Erythroblast (primary cell): ENCODE measurements at regions not wholly inside any gene's neighbourhood (a gene's known extent, or its start where the extent isn't known, plus 50 kb on each side); places are given as distances from the start of the nearest gene placed in this dataset.
"Not testable (repeated sequence)": the region's sequence is repeated elsewhere in the genome, so short reads cannot be mapped to it uniquely, and the experiment has no call there.

Experiments
- DNase-seq, 2 experiments: peaks; one replicate each; lab custom pipeline; 2025; lab: John Stamatoyannopoulos, UW
- GATA1 ChIP-seq: IDR thresholded peaks from 2 replicates; pipeline ENCODE4 v1.6.1; 2011; ENCODE audit warnings: low read depth, mild to moderate bottlenecking, control low read depth, low read length, moderate library complexity
- POLR2A ChIP-seq: IDR thresholded peaks from 2 replicates; pipeline ENCODE4 v1.6.1; 2011; ENCODE audit warnings: mild to moderate bottlenecking, low read length

GRCh38 chr2:8367833-8368232 is 314.0 kb upstream of the ID2 start:
- no peak for DNase-seq

GRCh38 chr2:8368463-8368862 is 313.4 kb upstream of the ID2 start:
- TF ChIP-seq GATA1 (no peak), POLR2A (no peak)
- no peak for DNase-seq

More at GRCh38 chr2:8367833-8368232, 314.0 kb upstream of the ID2 start:
- no peak for TF ChIP-seq POLR2A
- TF ChIP-seq GATA1, result no peak

GRCh38 chr2:8369522-8369921 is 312.3 kb upstream of the ID2 start:
- TF ChIP-seq GATA1, result no peak
- TF ChIP-seq POLR2A, result no peak
- no peak for DNase-seq

- TF ChIP-seq GATA1 (no peak), POLR2A (no peak)
- no peak for DNase-seq
Measured at GRCh38 chr2:8370258-8370802, 311.5 kb upstream of the ID2 start.

- no peak for DNase-seq
- TF ChIP-seq POLR2A (no peak), GATA1 (no peak)
Measured at GRCh38 chr2:8371653-8372052, 310.2 kb upstream of the ID2 start.

- no peak for DNase-seq
- TF ChIP-seq POLR2A (no peak), GATA1 (no peak)
Measured at GRCh38 chr2:8374782-8375181, 307.1 kb upstream of the ID2 start.

- no peak for DNase-seq
- TF ChIP-seq GATA1 (no peak), POLR2A (no peak)
Measured at GRCh38 chr2:8376603-8377410, 305.0 kb upstream of the ID2 start.

- no peak for DNase-seq
- TF ChIP-seq GATA1, result no peak
- TF ChIP-seq POLR2A, result no peak
Measured at GRCh38 chr2:8378016-8378810, 303.6 kb upstream of the ID2 start.

GRCh38 chr2:8379128-8379527 is 302.7 kb upstream of the ID2 start:
- TF ChIP-seq POLR2A (no peak), GATA1 (no peak)
- DNase-seq, result no peak

GRCh38 chr2:8379549-8379948 is 302.3 kb upstream of the ID2 start:
- no peak for DNase-seq
- TF ChIP-seq POLR2A (no peak), GATA1 (no peak)

GRCh38 chr2:8380026-8380425 is 301.8 kb upstream of the ID2 start:
- no peak for DNase-seq
- TF ChIP-seq POLR2A, result no peak
- TF ChIP-seq GATA1, result no peak

- no peak for TF ChIP-seq GATA1
- no peak for TF ChIP-seq POLR2A
- DNase-seq, result no peak
Measured at GRCh38 chr2:8380566-8380965, 301.3 kb upstream of the ID2 start.

GRCh38 chr2:8382485-8382884 is 299.4 kb upstream of the ID2 start:
- DNase-seq, result no peak
- TF ChIP-seq POLR2A (no peak), GATA1 (no peak)

GRCh38 chr2:8386748-8387147 is 295.1 kb upstream of the ID2 start:
- DNase-seq, result not testable (repeated sequence)

- no peak for TF ChIP-seq GATA1
- no peak for TF ChIP-seq POLR2A
- DNase-seq, result no peak
Measured at GRCh38 chr2:8388781-8389180, 293.1 kb upstream of the ID2 start.
